ENCODE measurements at regions not wholly inside any gene's neighbourhood (a gene's known extent, or its start where the extent isn't known, plus 50 kb on each side); places are given as distances from the start of the nearest gene placed in this dataset.

DNA sequence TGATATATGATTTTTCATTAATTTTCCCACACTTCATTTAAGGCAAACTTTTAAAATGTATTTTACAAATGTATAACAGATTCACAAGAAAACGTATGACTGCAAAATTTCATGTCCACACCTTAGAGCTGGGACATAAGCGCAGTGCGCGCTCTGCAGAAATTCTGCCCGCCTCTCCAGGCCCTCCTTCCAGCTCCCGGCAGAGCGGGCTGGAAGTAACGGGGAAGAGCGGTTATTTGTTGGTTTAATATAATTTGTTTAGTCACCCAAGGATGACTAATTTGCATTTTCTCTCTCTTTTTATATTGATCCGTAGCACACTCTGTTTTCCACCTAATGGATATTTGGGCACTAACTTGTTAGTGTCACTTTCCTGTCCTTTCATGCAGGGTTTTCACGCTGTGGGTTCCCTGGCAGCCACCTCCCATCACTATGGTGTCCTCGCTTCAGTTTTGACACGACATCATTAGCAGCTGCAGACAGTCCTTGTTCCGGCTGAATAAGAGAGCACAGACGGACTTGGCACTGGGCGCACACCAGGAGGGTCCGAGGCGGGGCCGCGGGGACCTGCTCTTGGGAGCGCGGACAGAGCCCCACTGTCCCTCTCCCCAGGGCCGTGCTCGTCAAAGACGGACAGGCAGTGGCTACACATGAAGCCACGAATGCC lies 129.2 kb upstream of the SEC61G start:
- TF ChIP-seq, protein P1, sequence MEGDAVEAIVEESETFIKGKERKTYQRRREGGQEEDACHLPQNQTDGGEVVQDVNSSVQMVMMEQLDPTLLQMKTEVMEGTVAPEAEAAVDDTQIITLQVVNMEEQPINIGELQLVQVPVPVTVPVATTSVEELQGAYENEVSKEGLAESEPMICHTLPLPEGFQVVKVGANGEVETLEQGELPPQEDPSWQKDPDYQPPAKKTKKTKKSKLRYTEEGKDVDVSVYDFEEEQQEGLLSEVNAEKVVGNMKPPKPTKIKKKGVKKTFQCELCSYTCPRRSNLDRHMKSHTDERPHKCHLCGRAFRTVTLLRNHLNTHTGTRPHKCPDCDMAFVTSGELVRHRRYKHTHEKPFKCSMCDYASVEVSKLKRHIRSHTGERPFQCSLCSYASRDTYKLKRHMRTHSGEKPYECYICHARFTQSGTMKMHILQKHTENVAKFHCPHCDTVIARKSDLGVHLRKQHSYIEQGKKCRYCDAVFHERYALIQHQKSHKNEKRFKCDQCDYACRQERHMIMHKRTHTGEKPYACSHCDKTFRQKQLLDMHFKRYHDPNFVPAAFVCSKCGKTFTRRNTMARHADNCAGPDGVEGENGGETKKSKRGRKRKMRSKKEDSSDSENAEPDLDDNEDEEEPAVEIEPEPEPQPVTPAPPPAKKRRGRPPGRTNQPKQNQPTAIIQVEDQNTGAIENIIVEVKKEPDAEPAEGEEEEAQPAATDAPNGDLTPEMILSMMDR (IDR thresholded peaks at IDR 0.05) = no peak
- H3K27ac ChIP-seq = no peak overlapping the region
- DNase-seq (ENCODE audit: low spot score) = no peak
- peak overlapping the region; percentile 56 for H3K4me3 ChIP-seq

DNA sequence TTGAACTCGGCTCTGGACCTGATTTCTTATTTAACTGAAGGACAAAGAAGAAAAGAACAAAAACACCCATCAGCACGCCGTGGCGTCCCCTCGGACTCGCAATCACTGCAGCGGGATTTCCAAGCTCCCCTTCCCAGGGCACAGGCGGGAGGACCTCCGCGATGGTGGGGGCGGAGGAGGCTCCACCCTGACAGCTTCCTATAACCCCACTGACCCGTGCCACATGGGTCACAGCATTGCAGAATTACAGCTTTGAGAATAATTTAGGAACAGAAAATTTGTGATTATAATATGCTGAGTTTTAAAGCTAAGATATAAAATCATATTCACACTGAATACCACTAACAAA lies 129.7 kb upstream of the SEC61G start:
- TF ChIP-seq, protein P1 (IDR thresholded peaks at IDR 0.05) = no peak
- DNase-seq (ENCODE audit: low spot score) = no peak
- H3K4me3 ChIP-seq = peak overlapping the region; percentile 56
- no peak overlapping the region for H3K27ac ChIP-seq

DNA sequence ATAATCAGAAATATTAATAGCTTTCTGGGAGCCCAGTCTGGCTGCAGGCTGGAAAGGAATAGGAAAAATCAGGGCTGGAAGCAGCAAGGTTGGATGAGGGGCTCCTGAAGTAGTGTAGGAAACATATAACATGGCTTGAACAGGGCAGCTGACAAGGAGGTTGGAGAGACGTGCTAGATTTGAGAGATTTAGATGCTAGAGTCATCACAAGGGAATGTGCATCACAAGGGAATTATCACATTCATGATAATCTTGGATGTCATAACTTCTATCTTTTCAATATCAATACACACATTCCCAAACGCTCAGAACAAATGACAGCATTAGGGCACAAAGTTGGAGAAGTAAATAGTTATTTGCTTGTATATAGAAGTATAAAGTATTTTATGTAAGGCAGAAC lies 120.9 kb upstream of the EGFR start:
- DNase-seq (ENCODE audit: low spot score) = no peak
- Histone ChIP-seq H3K27ac (no peak overlapping the region), H3K4me3 (no peak overlapping the region)
- TF ChIP-seq, protein P1 (IDR thresholded peaks at IDR 0.05) = no peak

DNA sequence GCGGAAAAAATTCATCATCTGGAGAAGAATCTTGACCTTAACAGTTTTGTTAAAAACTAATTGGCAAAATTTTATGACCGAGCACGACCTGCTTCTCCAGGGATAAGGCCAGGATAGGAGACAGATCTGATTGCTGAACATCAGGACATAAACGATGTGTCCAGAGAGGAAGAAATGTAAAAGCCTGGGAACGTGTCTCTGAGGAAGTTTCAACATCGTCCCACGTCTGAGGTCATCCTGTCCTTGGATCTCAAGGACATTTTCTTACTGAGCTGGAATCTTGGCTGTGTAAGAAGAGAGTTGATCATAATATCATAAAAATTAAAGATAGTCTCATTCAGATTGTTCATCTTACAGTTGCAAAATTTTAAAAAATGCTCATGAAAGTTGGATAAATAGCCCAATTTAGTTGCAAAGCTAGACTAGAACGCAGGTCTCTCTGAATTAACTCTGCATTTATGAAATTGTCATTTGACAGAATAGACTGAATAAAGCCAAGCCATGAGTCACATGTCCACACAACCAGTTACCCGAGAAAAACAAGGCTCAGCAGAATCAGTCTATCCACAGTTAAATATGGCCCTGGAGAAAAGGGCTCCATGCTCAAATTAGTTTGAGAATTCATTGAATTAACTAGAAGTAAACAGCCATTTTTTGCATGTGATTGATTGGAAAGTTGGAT lies 120.0 kb upstream of the EGFR start:
- H3K4me3 ChIP-seq = no peak overlapping the region
- no peak overlapping the region for H3K27ac ChIP-seq
- DNase-seq (ENCODE audit: low spot score) = no peak
- TF ChIP-seq, protein P1 (IDR thresholded peaks at IDR 0.05) = no peak

DNA sequence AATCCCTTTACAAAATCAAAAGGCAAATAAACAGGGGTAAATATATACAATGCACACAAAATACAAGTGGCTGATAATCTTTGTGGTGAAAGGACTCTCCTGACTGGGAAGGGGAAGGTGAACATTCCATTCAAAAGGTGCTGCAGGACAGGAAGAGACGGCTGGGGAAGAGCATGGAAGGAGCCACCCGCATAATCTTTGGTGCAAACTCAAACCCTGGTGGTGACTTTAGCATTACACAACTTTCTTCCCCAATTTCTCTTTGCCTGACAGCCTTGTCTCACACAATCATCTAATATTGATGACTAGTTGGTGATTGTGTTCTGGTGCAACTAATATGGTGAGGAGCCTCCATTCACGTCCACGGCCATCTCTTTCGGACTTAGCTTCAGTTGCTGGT lies 117.0 kb upstream of the EGFR start:
- H3K4me3 ChIP-seq = no peak overlapping the region
- no peak for DNase-seq (ENCODE audit: low spot score)
- TF ChIP-seq, protein P1 (IDR thresholded peaks at IDR 0.05) = no peak
- H3K27ac ChIP-seq = no peak overlapping the region

DNA sequence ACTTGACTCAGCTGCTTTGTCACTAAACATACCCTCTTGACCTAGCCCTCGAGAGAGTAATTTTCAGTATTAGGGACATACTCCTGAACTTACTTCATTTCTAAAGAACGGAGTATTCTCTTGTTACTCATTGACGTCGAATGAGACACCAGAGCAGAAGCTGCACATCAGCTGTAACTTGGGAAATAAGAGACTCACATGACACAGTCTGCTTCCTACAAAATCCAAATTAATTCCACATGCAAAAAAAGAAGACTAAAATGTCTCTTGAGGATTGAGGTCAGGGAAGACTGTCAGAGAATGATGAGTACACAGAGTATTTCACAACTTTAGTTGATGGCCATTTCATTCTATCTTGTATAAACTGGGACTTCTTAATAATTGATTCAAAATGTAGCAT lies 114.7 kb upstream of the EGFR start:
- DNase-seq (ENCODE audit: low spot score) = no peak
- no peak overlapping the region for H3K27ac ChIP-seq

More for the DNA sequence above, 114.7 kb upstream of the EGFR start:
- TF ChIP-seq, protein P1 (IDR thresholded peaks at IDR 0.05) = no peak
- H3K4me3 ChIP-seq = no peak overlapping the region
